GM19238 (cell line): ENCODE measurements at regions not wholly inside any gene's neighbourhood (a gene's known extent, or its start where the extent isn't known, plus 50 kb on each side); places are given as distances from the start of the nearest gene placed in this dataset.

Experiments used
- DNase-seq: peaks from one replicate; pipeline ENCODE4 v3.0.0; 2011; ENCODE audit warnings: low spot score; ENCODE audit not compliant: insufficient read length

DNA sequence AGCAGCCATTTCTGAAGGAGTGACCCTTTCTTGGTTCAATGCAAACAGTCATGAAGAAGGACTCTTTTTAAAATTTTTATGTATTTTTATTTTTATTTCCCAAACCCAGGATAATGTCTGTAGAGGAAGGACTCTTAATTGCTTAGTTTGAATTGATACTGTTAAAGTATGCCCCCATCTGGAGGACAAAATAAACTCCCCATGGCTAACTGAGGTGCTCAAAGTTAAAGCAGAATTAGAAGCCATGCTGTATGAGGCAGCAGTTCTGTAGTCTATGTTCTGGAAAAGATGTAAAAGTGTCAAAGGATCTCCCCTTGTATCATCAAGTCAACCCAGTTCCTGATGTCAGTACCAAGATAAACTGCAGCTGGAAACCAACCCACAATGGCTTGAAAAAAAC lies 617.9 kb upstream of the GRM3 start:
- no peak for DNase-seq

DNA sequence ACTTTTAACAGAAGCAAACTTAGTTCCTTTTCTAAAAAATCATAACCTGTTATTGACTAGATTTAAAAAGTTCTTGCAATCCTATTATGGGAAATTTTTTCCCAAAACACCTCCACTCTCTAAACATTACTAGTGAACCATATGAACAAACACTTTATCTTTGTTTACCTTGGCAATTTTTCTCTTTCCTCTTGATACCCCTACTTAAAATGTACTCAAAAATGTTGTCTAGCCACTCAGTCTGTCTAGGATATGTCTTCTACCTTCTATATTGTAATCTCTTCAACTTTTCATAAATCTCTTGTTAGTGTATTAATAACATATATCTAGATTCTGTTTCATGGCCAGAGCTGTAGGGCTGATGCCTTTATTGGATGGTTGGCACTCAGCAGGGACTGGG lies 630.0 kb upstream of the GRM3 start:
- no peak for DNase-seq

DNA sequence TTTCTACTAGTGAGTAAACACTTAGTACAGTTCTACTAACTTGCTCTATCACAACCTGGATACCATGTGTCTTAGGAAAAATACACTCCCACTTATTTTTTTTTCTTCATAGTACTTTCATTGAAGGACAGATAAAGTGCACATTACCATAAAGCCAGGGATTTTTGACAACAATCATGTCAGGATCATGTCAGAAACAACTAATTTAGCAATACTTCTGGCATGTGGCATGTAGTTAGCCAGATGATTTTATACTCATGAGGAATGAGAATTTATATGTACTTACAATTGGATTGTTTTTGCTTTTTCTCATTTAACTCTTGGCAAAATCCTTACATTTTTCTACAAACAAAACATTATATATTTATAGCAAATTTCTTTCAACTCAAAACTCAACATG lies 630.7 kb upstream of the GRM3 start:
- DNase-seq, result no peak

GRCh38 chr7:86008898-86009297 lies 634.8 kb upstream of the GRM3 start:
- DNase-seq, result no peak

GRCh38 chr7:86006909-86007308 lies 636.8 kb upstream of the GRM3 start:
- no peak for DNase-seq

GRCh38 chr7:86002858-86003257 lies 640.9 kb upstream of the GRM3 start:
- DNase-seq, result no peak

GRCh38 chr7:85997515-85997914 lies 646.2 kb upstream of the GRM3 start:
- no peak for DNase-seq

DNA sequence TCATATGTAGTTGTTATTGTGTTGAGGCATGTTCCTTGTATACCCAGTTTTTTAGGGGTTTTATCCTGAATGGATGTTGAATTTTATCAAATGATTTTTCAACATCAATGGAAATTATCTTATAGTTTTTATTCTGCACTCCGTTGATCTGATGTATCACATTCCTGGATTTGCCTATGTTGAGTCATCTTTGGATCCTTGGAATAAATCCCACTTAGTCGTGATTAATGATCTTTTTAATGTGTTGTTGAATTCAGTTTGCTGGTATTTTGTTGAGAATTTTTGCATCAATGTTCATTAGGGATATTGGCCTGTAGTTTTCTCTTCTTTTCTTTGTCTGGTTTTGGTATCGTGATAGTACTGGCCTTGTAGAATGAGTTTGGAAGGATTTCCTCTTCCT lies 648.6 kb upstream of the GRM3 start:
- no peak for DNase-seq

DNA sequence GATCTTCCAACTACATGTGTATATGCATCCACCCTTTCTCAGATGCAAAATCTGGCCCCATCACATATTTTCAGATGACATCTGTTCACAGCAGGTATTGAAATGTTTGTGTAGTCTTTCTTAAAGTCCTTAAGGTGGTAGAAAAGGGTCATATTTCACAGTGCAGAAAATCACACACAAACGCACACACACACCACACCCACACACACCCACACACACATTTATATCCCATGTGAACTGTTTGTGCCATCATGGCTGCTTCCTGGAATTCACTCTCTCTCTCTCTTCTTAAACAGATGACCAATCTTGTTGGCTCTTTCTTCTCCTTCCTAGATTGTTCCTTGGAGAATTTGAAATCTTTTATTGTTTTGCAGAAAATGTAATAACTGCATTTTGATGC lies 663.0 kb upstream of the GRM3 start:
- DNase-seq, result no peak

DNA sequence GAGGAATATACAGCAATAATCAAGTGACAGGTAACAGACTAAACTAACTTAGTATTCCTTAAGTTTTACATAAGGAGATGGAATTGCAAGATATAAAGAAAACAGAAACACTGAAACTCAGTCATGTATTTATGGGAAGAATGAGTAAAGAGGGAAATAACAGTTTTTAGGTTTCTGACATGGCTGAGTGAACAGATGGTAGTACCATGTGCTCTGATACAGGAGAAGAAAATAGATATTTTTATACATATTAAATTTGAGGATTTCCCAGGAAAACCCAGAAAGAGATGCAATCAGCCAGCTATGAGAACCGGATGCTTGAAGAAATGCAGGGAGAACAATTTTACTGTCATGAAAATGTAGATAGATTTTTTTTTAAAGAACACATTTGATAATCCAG lies 669.5 kb upstream of the GRM3 start:
- DNase-seq, result no peak

GRCh38 chr7:85972504-85973141 lies 671.1 kb upstream of the GRM3 start:
- no peak for DNase-seq

DNA sequence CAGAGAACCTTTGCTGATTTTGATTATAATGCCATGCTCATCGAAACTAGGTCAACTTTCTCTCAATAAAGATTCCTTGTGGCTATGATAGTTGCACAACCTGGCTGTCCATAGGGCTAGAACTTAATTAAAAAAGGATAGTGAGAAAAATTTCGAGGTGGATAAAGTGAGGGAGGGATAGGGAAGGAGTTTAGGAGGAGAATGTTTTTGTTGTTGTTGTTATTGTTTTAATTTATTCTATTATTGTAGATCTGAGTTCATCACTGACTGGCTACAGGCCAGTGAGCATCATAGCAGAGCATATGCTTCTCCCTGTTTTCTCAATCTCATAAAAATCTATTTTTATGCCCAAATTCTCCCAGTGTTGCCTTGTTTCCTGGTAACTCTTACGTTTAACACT lies 688.7 kb upstream of the GRM3 start:
- DNase-seq, result no peak

DNA sequence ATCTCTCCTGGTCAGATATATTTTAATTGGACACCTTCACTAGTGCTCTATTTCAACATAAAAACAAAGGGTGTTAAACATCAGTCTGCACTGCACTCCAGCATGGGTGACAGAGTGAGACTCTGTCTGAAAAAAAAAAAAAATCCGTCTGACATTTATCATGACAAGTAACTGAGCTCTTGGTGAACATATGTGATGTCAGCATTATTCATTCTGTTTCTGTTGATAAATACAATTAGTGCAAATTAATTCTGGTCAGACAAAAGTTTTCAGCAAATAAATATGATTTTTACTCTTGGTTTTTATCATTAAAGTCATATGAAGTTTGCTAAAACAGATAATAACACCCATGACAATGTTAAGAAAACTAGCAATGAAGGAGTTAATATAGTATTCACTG lies 692.8 kb upstream of the GRM3 start:
- no peak for DNase-seq

GRCh38 chr7:85950418-85950817 lies 693.3 kb upstream of the GRM3 start:
- no peak for DNase-seq

- DNase-seq, result no peak
Observed at GRCh38 chr7:85947767-85948166, 695.9 kb upstream of the GRM3 start.

- DNase-seq, result no peak
Observed at GRCh38 chr7:85940798-85941197, 702.9 kb upstream of the GRM3 start.

GRCh38 chr7:85931919-85932318 lies 711.8 kb upstream of the GRM3 start:
- DNase-seq, result no peak

- DNase-seq, result no peak
Observed at GRCh38 chr7:85928500-85928899, 715.2 kb upstream of the GRM3 start.

DNA sequence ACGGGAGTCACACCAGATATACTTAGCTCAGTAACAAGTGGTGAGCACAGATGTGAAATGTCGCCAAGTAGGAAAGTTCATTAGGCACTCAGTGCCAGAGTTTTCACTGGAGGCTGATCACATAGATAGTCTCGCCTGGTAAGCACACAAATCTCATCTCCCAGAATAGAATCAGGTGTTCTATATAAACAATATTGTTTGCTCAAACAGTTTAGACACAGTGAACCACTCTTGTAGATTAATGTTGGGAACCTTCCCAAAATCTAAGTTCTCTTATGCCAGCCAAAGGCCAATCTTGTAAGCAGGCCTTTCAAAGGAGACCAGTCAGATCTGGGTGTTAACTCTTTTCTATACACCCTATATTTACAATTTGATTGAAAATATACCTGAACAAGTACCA lies 716.5 kb upstream of the GRM3 start:
- no peak for DNase-seq

GRCh38 chr7:85924062-85924461 lies 719.6 kb upstream of the GRM3 start:
- DNase-seq, result no peak

- no peak for DNase-seq
Observed at GRCh38 chr7:85916016-85916415, 727.7 kb upstream of the GRM3 start.

GRCh38 chr7:85914437-85914836 lies 727.6 kb upstream of the SEMA3D start:
- DNase-seq, result no peak

- no peak for DNase-seq
Observed at GRCh38 chr7:85908051-85908450, 721.2 kb upstream of the SEMA3D start.

GRCh38 chr7:85897967-85898366 lies 711.1 kb upstream of the SEMA3D start:
- DNase-seq, result no peak
